HepG2 (cell line): ENCODE measurements at regions not wholly inside any gene's neighbourhood (a gene's known extent, or its start where the extent isn't known, plus 50 kb on each side); places are given as distances from the start of the nearest gene placed in this dataset.

Experiments
- ATAC-seq: fragments of 200-7000 bp; cut with Tn5 transposase; 3 replicates; pipeline ENCODE4 v1.9.1; 2020; ENCODE audit warnings: mild to moderate bottlenecking, moderate library complexity
- BruUV-seq: library from RNA; stranded (reverse); fragments of 400-500 nt; replicated peaks from 2 replicates; lab custom pipeline; 2021; lab: Mats Ljungman, UMichigan
- CTCF ChIA-PET: fragments of 300-600 bp; formaldehyde crosslinking; extraction: SDS; loops from one replicate; lab custom pipeline; 2021; ENCODE audit warnings: low total read pairs, inconsistent platforms, low intra/inter-chr PET ratio; lab: Yijun Ruan, JAX
- POLR2A ChIA-PET: fragments of 350-600 bp; sonication (Branson Sonifier 250); formaldehyde crosslinking; loops from one replicate; lab custom pipeline; 2020; ENCODE audit warnings: antibody characterized with exemption, inconsistent platforms; lab: Yijun Ruan, JAX
- DNase-seq: peaks from one replicate; pipeline ENCODE4 v3.0.0-alpha.2; 2015; ENCODE audit warnings: low spot score
- FAIRE-seq: peaks from 3 replicates; lab custom pipeline; 2011; peaks lifted over from hg19 to GRCh38; lab: Jason Lieb, UNC
- H2AFZ ChIP-seq: one replicate; pipeline ENCODE4 v1.6.1; 2011; ENCODE audit warnings: low read length, inconsistent platforms
- H3K27ac ChIP-seq: fragments of 300-600 bp; 3 replicates; pipeline ENCODE4 v1.8.0; 2011; ENCODE audit warnings: mixed run types, mild to moderate bottlenecking, mixed read lengths, low read length, inconsistent platforms; ENCODE audit not compliant: insufficient read depth; ENCODE audit errors: extremely low read length
- H3K27me3 ChIP-seq, 2 experiments: fragments of 200-600 bp in 1 of 2; 2 replicates in 1 of 2; 3 replicates in 1 of 2; pipeline versions ENCODE4 v1.6.0 to v1.8.0; 2011; ENCODE audit warnings: low read length in 2 of 2, mild to moderate bottlenecking in 2 of 2, moderate library complexity in 2 of 2, inconsistent platforms in 1 of 2; ENCODE audit not compliant: insufficient read depth in 2 of 2, control insufficient read depth in 1 of 2
- H3K36me3 ChIP-seq, 2 experiments: fragments of 200-600 bp in 1 of 2; replicated peaks in 1 of 2; 2 replicates in 1 of 2; 3 replicates in 1 of 2; pipeline versions ENCODE4 v1.5.1 to v1.8.0; 2011; ENCODE audit warnings: low read length in 2 of 2, inconsistent platforms in 1 of 2; ENCODE audit not compliant: insufficient read depth in 2 of 2, control insufficient read depth in 1 of 2
- H3K4me1 ChIP-seq: 2 replicates; pipeline ENCODE4 v1.5.1; 2012; ENCODE audit warnings: low read length, inconsistent platforms; ENCODE audit not compliant: insufficient read depth
- H3K4me2 ChIP-seq: 2 replicates; pipeline ENCODE4 v1.6.0; 2011; ENCODE audit warnings: low read depth, low read length, inconsistent platforms
- H3K4me3 ChIP-seq, 3 experiments: fragments of 200-600 bp in 1 of 3; sonication (generic), shearing (Covaris generic) in 1 of 3; replicated peaks in 1 of 3; 2 replicates each; pipeline ENCODE4 v1.5.1; 2011 to 2016; ENCODE audit warnings: low read length in 3 of 3, inconsistent platforms in 2 of 3, low read depth in 2 of 3, mild to moderate bottlenecking in 2 of 3, control low read depth in 1 of 3, mixed read lengths in 1 of 3; ENCODE audit not compliant: insufficient read depth in 1 of 3
- H3K79me2 ChIP-seq: one replicate; pipeline ENCODE4 v1.6.1; 2011; ENCODE audit warnings: low read length, inconsistent platforms; ENCODE audit not compliant: insufficient read depth
- H3K9ac ChIP-seq: 2 replicates; pipeline ENCODE4 v1.6.0; 2011; ENCODE audit warnings: mild to moderate bottlenecking, low read depth, low read length, inconsistent platforms; ENCODE audit not compliant: insufficient read depth
- H3K9me3 ChIP-seq: 2 replicates; pipeline ENCODE4 v1.5.1; 2012; ENCODE audit warnings: mild to moderate bottlenecking, low read length
- H4K20me1 ChIP-seq: 2 replicates; pipeline ENCODE4 v1.6.0; 2011; ENCODE audit warnings: inconsistent platforms, mild to moderate bottlenecking, low read length, moderate library complexity; ENCODE audit not compliant: insufficient read depth
- AGO1 ChIP-seq: fragments of 200-400 bp; formaldehyde crosslinking; IDR thresholded peaks from 2 replicates; pipeline ENCODE4 v1.6.1; 2017; ENCODE audit warnings: mild to moderate bottlenecking, low read depth, low read length, moderate library complexity; ENCODE audit not compliant: poor library complexity, severe bottlenecking
- BHLHE40 ChIP-seq: IDR thresholded peaks from 2 replicates; pipeline ENCODE4 v1.6.1; 2011; ENCODE audit warnings: low read length, improper control_type of control experiment
- DNMT3B ChIP-seq: conservative IDR thresholded peaks from 2 replicates; pipeline ENCODE4 v1.6.1; 2016; ENCODE audit warnings: missing biosample characterization, control low read depth
- HNRNPK ChIP-seq: fragments of 200-400 bp; formaldehyde crosslinking; IDR thresholded peaks from 2 replicates; pipeline ENCODE4 v1.6.1; 2018; ENCODE audit warnings: low read length, low read depth, moderate library complexity, mild to moderate bottlenecking; ENCODE audit not compliant: poor library complexity, severe bottlenecking
- LCORL ChIP-seq, 2 experiments: fragments of 450-650 bp in 1 of 2; sonication (generic) in 1 of 2; formaldehyde crosslinking in 1 of 2; IDR thresholded peaks; 2 replicates each; pipeline versions ENCODE4 v1.5.0 to v1.6.1; 2017 to 2020; ENCODE audit warnings: antibody characterized with exemption in 1 of 2, missing genetic modification reagents in 1 of 2
- NFRKB ChIP-seq: fragments of 450-650 bp; IDR thresholded peaks from 2 replicates; pipeline ENCODE4 v1.6.1; 2017
- NR2F6 ChIP-seq, 2 experiments: IDR thresholded peaks; 2 replicates each; pipeline ENCODE4 v1.6.1; 2016; ENCODE audit warnings: antibody characterized with exemption in 1 of 2, mild to moderate bottlenecking in 1 of 2
- POGZ ChIP-seq: sonication (generic); formaldehyde crosslinking; IDR thresholded peaks from 2 replicates; pipeline ENCODE4 v1.4.0; 2020; ENCODE audit warnings: mild to moderate bottlenecking, missing genetic modification reagents
- PRDM15 ChIP-seq: sonication (generic); formaldehyde crosslinking; IDR thresholded peaks from 2 replicates; pipeline ENCODE4 v1.4.0; 2020; ENCODE audit warnings: missing genetic modification reagents
- SMYD3 ChIP-seq: sonication (generic); formaldehyde crosslinking; IDR thresholded peaks from 2 replicates; pipeline ENCODE4 v1.8.1; 2023; ENCODE audit warnings: mild to moderate bottlenecking, missing genetic modification reagents
- SP5 ChIP-seq: IDR thresholded peaks from 2 replicates; pipeline ENCODE4 v1.6.1; 2016; ENCODE audit warnings: low read depth, borderline replicate concordance
- TFDP2 ChIP-seq: sonication (generic); formaldehyde crosslinking; IDR thresholded peaks from 2 replicates; pipeline ENCODE4 v1.4.0; 2020; ENCODE audit warnings: missing genetic modification reagents
- THAP11 ChIP-seq: IDR thresholded peaks from 2 replicates; pipeline ENCODE4 v1.6.1; 2016; ENCODE audit warnings: missing biosample characterization, missing genetic modification reagents
- U2AF1 ChIP-seq: fragments of 200-400 bp; formaldehyde crosslinking; optimal IDR thresholded peaks from 2 replicates; pipeline ENCODE3; 2017; ENCODE audit warnings: mild to moderate bottlenecking, low read depth, low read length
- ZFY ChIP-seq: sonication (generic); formaldehyde crosslinking; IDR thresholded peaks from 2 replicates; pipeline ENCODE4 v1.4.0; 2020; ENCODE audit warnings: missing genetic modification reagents
- ZNF232 ChIP-seq: sonication (generic); formaldehyde crosslinking; IDR thresholded peaks from 2 replicates; pipeline ENCODE4 v1.4.0; 2020; ENCODE audit warnings: missing genetic modification reagents, borderline replicate concordance
- ZNF432 ChIP-seq: sonication (generic); formaldehyde crosslinking; IDR thresholded peaks from 2 replicates; pipeline ENCODE4 v1.5.0; 2020; ENCODE audit warnings: missing genetic modification reagents, mild to moderate bottlenecking, borderline replicate concordance
- ZNF569 ChIP-seq: sonication (generic); formaldehyde crosslinking; IDR thresholded peaks from 2 replicates; pipeline ENCODE4 v1.5.0; 2020; ENCODE audit warnings: mild to moderate bottlenecking, missing genetic modification reagents, moderate library complexity, borderline replicate concordance
- ZNF781 ChIP-seq: sonication (generic); formaldehyde crosslinking; IDR thresholded peaks from 2 replicates; pipeline ENCODE4 v1.5.1; 2020; ENCODE audit warnings: borderline replicate concordance, mild to moderate bottlenecking, missing genetic modification reagents; ENCODE audit errors: not compliant biosample characterization
- ZNF879 ChIP-seq: sonication (generic); formaldehyde crosslinking; IDR thresholded peaks from 2 replicates; pipeline ENCODE4 v1.8.1; 2023; ENCODE audit warnings: missing genetic modification reagents
- ZNF883 ChIP-seq: sonication (generic); formaldehyde crosslinking; IDR thresholded peaks from 2 replicates; pipeline ENCODE4 v1.5.1; 2020; ENCODE audit warnings: mild to moderate bottlenecking, missing genetic modification reagents; ENCODE audit errors: not compliant biosample characterization
- ZSCAN9 ChIP-seq: IDR thresholded peaks from 2 replicates; pipeline ENCODE4 v1.6.1; 2016; ENCODE audit warnings: borderline replicate concordance
- WGBS: methylation state at CpG from one replicate; pipeline ENCODE4 v1.1.6; 2017; ENCODE audit warnings: low lambda C conversion rate; 5-methylcytosine and 5-hydroxymethylcytosine counted together
- in situ Hi-C: cut with HindIII; loops from 2 replicates; pipeline ENCODE4 v1.10.0; 2017; ENCODE audit warnings: low pct_unique_long_range_greater_than_20kb; ENCODE audit not compliant: extremely low pct_ligation_motif_present
- intact Hi-C: fragments of 100-400 bp; cut with micrococcal nuclease; formaldehyde crosslinking; loops from one replicate; pipeline ENCODE4 v1.10.0; 2022; ENCODE audit not compliant: unreplicated experiment

GRCh38 chr21:24829397-24829796 is 777.9 kb downstream of the MRPL39 start (continued):
- no peak for TF ChIP-seq ZSCAN9 (CRISPR knock-in tag)
- no peak for TF ChIP-seq ZNF883 (CRISPR knock-in tag)
- no peak for TF ChIP-seq DNMT3B (CRISPR knock-in tag)
- TF ChIP-seq POGZ: no peak

GRCh38 chr21:24826822-24827221 is 780.5 kb downstream of the MRPL39 start:
- intact Hi-C loops: no loop called here
- TF ChIP-seq ZNF781 (CRISPR knock-in tag): no peak
- TF ChIP-seq THAP11 (CRISPR knock-in tag): no peak
- TF ChIP-seq BHLHE40: no peak
- TF ChIP-seq AGO1: no peak
- no peak for TF ChIP-seq LCORL (IDR thresholded peaks at IDR 0.05)
- no peak for TF ChIP-seq LCORL (CRISPR knock-in tag; IDR thresholded peaks at IDR 0.05)
- no peak for TF ChIP-seq SMYD3 (CRISPR knock-in tag)
- TF ChIP-seq ZNF569 (CRISPR knock-in tag): no peak
- TF ChIP-seq PRDM15: no peak
- no peak for TF ChIP-seq NR2F6 (IDR thresholded peaks at IDR 0.05)
- TF ChIP-seq NR2F6 (CRISPR knock-in tag; IDR thresholded peaks at IDR 0.05): no peak
- no peak for TF ChIP-seq ZNF879
- no peak for TF ChIP-seq NFRKB
- TF ChIP-seq U2AF1: no peak
- no peak for TF ChIP-seq ZNF432 (CRISPR knock-in tag)
- TF ChIP-seq ZNF232 (CRISPR knock-in tag): no peak
- no peak for TF ChIP-seq HNRNPK
- TF ChIP-seq ZFY: no peak
- TF ChIP-seq SP5 (CRISPR knock-in tag): no peak
- no peak for TF ChIP-seq TFDP2 (CRISPR knock-in tag)

More at GRCh38 chr21:24826822-24827221, 780.5 kb downstream of the MRPL39 start:
- H3K27ac ChIP-seq: no peak overlapping the region
- no peak overlapping the region for H3K9ac ChIP-seq
- in situ Hi-C loops: no loop called here
- ChIA-PET POLR2A (no interaction called here), CTCF (no interaction called here)
- no peaks in the 10 kb centered on the region for H4K20me1 ChIP-seq
- ATAC-seq (no peak), FAIRE-seq (no peak), DNase-seq (no peak)
- BruUV-seq: no TSS peak
- no peaks in the 10 kb centered on the region for H3K36me3 ChIP-seq
- H3K4me2 ChIP-seq: no peak overlapping the region
- 9% methylated on average over 1 of the region's 1 CpG for WGBS
- no peak overlapping the region for H2AFZ ChIP-seq
- H3K79me2 ChIP-seq: no peaks in the 10 kb centered on the region
- no peaks in the 10 kb centered on the region for H3K4me1 ChIP-seq
- no peaks in the 10 kb centered on the region for H3K27me3 ChIP-seq
- H3K4me3 ChIP-seq: no peak overlapping the region
- peaks cover 83% of the 10 kb centered on the region for H3K9me3 ChIP-seq
